ENCODE measurements at regions not wholly inside any gene's neighbourhood (a gene's known extent, or its start where the extent isn't known, plus 50 kb on each side); places are given as distances from the start of the nearest gene placed in this dataset.

GRCh38 chr6:100103194-100103593 lies 109.2 kb upstream of the MCHR2 start:
- TF ChIP-seq, protein P1, sequence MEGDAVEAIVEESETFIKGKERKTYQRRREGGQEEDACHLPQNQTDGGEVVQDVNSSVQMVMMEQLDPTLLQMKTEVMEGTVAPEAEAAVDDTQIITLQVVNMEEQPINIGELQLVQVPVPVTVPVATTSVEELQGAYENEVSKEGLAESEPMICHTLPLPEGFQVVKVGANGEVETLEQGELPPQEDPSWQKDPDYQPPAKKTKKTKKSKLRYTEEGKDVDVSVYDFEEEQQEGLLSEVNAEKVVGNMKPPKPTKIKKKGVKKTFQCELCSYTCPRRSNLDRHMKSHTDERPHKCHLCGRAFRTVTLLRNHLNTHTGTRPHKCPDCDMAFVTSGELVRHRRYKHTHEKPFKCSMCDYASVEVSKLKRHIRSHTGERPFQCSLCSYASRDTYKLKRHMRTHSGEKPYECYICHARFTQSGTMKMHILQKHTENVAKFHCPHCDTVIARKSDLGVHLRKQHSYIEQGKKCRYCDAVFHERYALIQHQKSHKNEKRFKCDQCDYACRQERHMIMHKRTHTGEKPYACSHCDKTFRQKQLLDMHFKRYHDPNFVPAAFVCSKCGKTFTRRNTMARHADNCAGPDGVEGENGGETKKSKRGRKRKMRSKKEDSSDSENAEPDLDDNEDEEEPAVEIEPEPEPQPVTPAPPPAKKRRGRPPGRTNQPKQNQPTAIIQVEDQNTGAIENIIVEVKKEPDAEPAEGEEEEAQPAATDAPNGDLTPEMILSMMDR (IDR thresholded peaks at IDR 0.05), result no peak
- no peak for TF ChIP-seq EZH2 (IDR thresholded peaks at IDR 0.05; ENCODE audit: borderline replicate concordance, insufficient read depth, low read depth, low read length, poor library complexity, severe bottlenecking)
